GM18507 (cell line): ENCODE measurements at regions not wholly inside any gene's neighbourhood (a gene's known extent, or its start where the extent isn't known, plus 50 kb on each side); places are given as distances from the start of the nearest gene placed in this dataset.

ENCODE experiments used
- DNase-seq: peaks from one replicate; pipeline ENCODE4 v3.0.0; 2011; ENCODE audit warnings: low read depth; ENCODE audit not compliant: insufficient read length; ENCODE audit errors: extremely low spot score
- FAIRE-seq: peaks from 2 replicates; lab custom pipeline; 2011; peaks lifted over from hg19 to GRCh38; lab: Jason Lieb, UNC

DNA sequence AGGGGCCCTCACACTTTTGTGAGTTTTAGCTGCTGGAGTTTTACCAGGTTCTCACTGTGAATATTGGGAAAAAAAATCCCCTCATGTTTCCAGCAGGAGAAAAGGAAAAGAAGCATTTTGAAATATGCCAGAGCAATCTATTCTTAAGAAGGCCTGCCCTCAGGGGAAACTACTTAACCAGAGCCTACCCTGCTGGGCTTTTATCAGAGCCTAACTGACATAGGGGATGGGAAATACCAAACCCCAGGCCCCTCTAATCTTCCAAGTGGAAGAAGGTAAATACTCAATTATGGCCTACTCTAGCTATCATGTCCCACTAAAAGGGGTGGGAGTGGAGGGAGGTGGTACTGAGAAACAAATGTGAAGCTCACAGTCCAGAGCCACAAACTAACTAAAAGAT lies 68.7 kb upstream of the NMNAT3 start:
- no peak for DNase-seq
- no peak for FAIRE-seq

GRCh38 chr3:139745831-139746230 lies 68.1 kb upstream of the NMNAT3 start:
- FAIRE-seq (no peak), DNase-seq (no peak)

GRCh38 chr3:139738697-139739096 lies 60.9 kb upstream of the NMNAT3 start:
- DNase-seq (no peak), FAIRE-seq (no peak)

DNA sequence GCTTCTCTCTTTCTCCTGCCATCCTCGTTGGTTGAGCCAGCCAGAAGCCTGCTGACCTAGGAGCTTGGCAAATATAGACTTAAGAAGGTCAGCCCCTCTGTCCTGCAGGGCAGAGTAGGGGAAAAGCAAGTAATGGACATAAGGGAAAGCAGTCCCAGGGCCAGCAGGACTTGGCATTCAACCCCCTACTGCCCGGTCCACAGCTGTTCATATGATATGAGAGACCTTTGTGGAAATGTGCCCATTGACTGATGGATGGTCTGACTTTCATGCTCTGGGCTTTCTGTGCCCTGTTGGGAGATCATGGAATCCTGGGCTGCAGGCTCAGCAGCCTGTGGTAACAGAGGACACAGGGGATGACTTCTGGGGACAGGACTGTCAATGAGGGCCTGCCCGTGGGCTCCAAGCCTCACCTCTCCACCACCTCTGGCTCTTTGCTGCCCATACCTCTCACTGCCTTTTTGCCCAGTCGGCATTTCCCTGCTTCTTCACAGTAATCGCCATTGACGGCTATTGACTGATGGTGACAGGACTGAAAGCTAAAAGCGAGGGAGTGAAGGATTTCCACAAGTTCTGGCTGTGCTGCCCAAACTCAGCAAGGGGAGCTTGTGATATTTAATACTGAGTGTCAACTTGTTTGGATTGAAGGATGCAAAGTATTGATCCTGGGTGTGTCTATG lies 60.0 kb upstream of the NMNAT3 start:
- no peak for FAIRE-seq
- DNase-seq, result no peak

DNA sequence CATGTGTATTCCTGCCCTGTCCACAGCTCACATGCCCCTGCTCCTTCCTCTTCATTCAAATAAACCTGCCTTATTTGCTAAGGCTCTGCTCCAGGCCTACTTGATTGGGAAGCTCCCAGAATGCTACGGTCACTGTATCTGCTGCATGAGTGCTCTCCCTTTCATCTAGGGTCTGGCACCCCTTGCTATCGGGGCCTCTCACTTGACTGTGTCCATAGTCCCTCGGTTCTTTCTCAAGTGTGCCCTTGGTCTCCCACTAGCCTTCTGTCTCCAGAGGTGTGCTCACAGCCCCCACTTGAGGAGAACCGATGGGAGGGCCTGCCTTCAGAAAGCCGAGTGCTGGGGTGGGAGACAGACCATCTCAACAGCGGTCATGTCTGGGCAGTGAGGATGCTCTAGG lies 57.4 kb upstream of the NMNAT3 start:
- FAIRE-seq (no peak), DNase-seq (no peak)

DNA sequence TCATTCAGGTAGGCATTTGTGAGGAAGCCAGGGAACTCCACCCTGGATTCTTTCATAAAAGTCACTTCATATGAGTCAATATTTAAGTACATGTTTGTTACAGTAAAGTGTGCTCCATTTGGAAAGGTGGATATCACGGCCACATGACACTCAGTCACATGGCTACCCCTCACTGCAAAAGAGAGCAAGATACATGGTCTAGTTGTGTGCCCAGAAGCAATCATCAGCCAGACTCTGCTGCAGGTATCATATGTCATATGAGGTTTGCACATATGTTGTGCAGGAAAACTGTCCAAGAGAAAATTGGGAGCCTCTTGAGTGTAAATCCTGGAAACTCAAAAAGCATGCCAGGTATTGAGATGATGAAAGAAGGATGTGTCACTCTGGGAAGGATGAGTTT lies 55.0 kb upstream of the NMNAT3 start:
- DNase-seq, result no peak
- no peak for FAIRE-seq

GRCh38 chr3:139729300-139729699 lies 51.5 kb upstream of the NMNAT3 start:
- FAIRE-seq (no peak), DNase-seq (no peak)

GRCh38 chr3:139728414-139728813 lies 50.6 kb upstream of the NMNAT3 start:
- FAIRE-seq (no peak), DNase-seq (no peak)
